PC-9 (cell line): ENCODE measurements at regions not wholly inside any gene's neighbourhood (a gene's known extent, or its start where the extent isn't known, plus 50 kb on each side); places are given as distances from the start of the nearest gene placed in this dataset.

ENCODE experiments used
- BruUV-seq: library from RNA; stranded (reverse); fragments of 400-500 nt; replicated peaks from 2 replicates; lab custom pipeline; 2021; lab: Mats Ljungman, UMichigan
- CTCF ChIA-PET: fragments of 300-600 bp; sonication (Branson Sonifier 250); formaldehyde crosslinking; loops from one replicate; lab custom pipeline; 2022; ENCODE audit warnings: antibody characterized with exemption; lab: Charles Lee
- POLR2A ChIA-PET: fragments of 300-600 bp; sonication (Branson Sonifier 250); formaldehyde crosslinking; loops from one replicate; lab custom pipeline; 2022; ENCODE audit warnings: antibody characterized with exemption; ENCODE audit not compliant: unreplicated experiment; lab: Charles Lee
- DNase-seq, 2 experiments: peaks; one replicate each; pipeline versions ENCODE4 v3.0.0 to v3.0.0-alpha.2; 2015 to 2022; ENCODE audit warnings: mixed read lengths in 1 of 2
- H2AFZ ChIP-seq: fragments of 200-600 bp; sonication (generic); 2 replicates; pipeline ENCODE4 v1.8.1; 2017; ENCODE audit warnings: antibody characterized with exemption
- H3F3A ChIP-seq: fragments of 200-600 bp; sonication (generic); 2 replicates; pipeline ENCODE4 v1.8.1; 2017; ENCODE audit warnings: antibody characterized with exemption, mild to moderate bottlenecking, low read depth; ENCODE audit not compliant: insufficient read depth
- H3K27ac ChIP-seq: fragments of 200-600 bp; sonication (generic); 2 replicates; pipeline ENCODE4 v1.6.1; 2016; ENCODE audit warnings: mixed run types
- H3K27me3 ChIP-seq: fragments of 200-600 bp; sonication (generic); 2 replicates; pipeline ENCODE4 v1.6.1; 2016; ENCODE audit warnings: low read depth, mixed run types; ENCODE audit not compliant: insufficient read depth
- H3K36me3 ChIP-seq: fragments of 200-600 bp; sonication (generic); 2 replicates; pipeline ENCODE4 v1.6.1; 2016; ENCODE audit warnings: low read depth, mixed run types
- H3K4me1 ChIP-seq: fragments of 200-600 bp; sonication (generic); replicated peaks from 2 replicates; pipeline ENCODE4 v1.6.1; 2016; ENCODE audit warnings: mixed run types; ENCODE audit not compliant: insufficient read depth
- H3K4me2 ChIP-seq: fragments of 200-600 bp; sonication (generic); 2 replicates; pipeline ENCODE4 v1.6.1; 2017; ENCODE audit warnings: mixed run types
- H3K4me3 ChIP-seq: fragments of 200-600 bp; sonication (generic); 2 replicates; pipeline ENCODE4 v1.6.1; 2016; ENCODE audit warnings: mixed run types
- H3K79me2 ChIP-seq: fragments of 200-600 bp; sonication (generic); 2 replicates; pipeline ENCODE4 v1.6.1; 2017; ENCODE audit warnings: low read depth, mixed run types
- H3K9me2 ChIP-seq: fragments of 200-600 bp; sonication (generic); 2 replicates; pipeline ENCODE4 v1.8.1; 2017; ENCODE audit warnings: mild to moderate bottlenecking; ENCODE audit not compliant: insufficient read depth
- H3K9me3 ChIP-seq: fragments of 200-600 bp; sonication (generic); 2 replicates; pipeline ENCODE4 v1.8.1; 2016; ENCODE audit warnings: low read depth; ENCODE audit not compliant: insufficient read depth
- H4K20me1 ChIP-seq: fragments of 200-600 bp; sonication (generic); 2 replicates; pipeline ENCODE4 v1.8.1; 2017; ENCODE audit not compliant: insufficient read depth
- EZH2 ChIP-seq: fragments of 200-600 bp; sonication (generic); IDR thresholded peaks from 2 replicates; pipeline ENCODE4 v1.8.0; 2017; ENCODE audit warnings: antibody characterized with exemption, low read depth
- intact Hi-C: fragments of 100-400 bp; cut with micrococcal nuclease; formaldehyde crosslinking; loops from one replicate; pipeline ENCODE4 v1.10.0; 2022; ENCODE audit not compliant: unreplicated experiment
- TF ChIP-seq, protein P1 (sequence below): fragments of 200-600 bp; sonication (generic); conservative IDR thresholded peaks from 2 replicates; pipeline ENCODE4 v1.6.1; 2017; ENCODE audit warnings: mixed run types, antibody characterized with exemption, mild to moderate bottlenecking, moderate library complexity

DNA sequence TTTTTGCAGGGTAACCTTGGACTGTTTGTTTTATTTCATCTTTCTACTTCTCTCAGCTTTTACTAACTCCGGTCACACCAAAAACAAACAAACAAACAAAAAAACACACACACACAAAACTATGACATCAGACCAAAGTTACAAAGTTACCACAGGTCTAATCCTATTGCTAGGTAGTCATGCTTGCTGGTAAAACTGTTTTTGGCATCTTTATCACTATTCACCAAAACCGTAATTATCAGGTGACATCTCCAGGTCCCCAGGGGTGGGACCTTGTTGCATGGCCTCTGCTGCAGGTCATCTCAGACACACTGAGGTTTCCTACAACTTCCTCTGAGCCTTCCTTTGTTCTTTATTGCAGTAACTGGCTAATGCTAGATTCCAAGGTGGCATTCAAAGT lies 162.3 kb downstream of the ABCA8 start:
- H3K9me2 ChIP-seq: no peaks in the 10 kb centered on the region
- H2AFZ ChIP-seq: no peak overlapping the region
- no peaks in the 10 kb centered on the region for H3K36me3 ChIP-seq
- H3F3A ChIP-seq: 0 out of 2 replicates have a peak, but pooled peaks cover 4% of the 10 kb centered on the region
- H4K20me1 ChIP-seq: no peaks in the 10 kb centered on the region
- ChIA-PET POLR2A (interaction anchor here (0.7 kb wide), 1 partner anchor 451 kb away, joined by 8 read pairs; no protein-coding TSS in a partner anchor), CTCF (no interaction called here)
- no peak overlapping the region for H3K27ac ChIP-seq
- no TSS peak for BruUV-seq
- no peak overlapping the region for H3K4me2 ChIP-seq
- no peak for DNase-seq
- H3K4me3 ChIP-seq: no peak overlapping the region
- peaks cover 27% of the 10 kb centered on the region for H3K4me1 ChIP-seq
- intact Hi-C loops: no loop called here
- no peak for TF ChIP-seq EZH2
- TF ChIP-seq, protein P1, sequence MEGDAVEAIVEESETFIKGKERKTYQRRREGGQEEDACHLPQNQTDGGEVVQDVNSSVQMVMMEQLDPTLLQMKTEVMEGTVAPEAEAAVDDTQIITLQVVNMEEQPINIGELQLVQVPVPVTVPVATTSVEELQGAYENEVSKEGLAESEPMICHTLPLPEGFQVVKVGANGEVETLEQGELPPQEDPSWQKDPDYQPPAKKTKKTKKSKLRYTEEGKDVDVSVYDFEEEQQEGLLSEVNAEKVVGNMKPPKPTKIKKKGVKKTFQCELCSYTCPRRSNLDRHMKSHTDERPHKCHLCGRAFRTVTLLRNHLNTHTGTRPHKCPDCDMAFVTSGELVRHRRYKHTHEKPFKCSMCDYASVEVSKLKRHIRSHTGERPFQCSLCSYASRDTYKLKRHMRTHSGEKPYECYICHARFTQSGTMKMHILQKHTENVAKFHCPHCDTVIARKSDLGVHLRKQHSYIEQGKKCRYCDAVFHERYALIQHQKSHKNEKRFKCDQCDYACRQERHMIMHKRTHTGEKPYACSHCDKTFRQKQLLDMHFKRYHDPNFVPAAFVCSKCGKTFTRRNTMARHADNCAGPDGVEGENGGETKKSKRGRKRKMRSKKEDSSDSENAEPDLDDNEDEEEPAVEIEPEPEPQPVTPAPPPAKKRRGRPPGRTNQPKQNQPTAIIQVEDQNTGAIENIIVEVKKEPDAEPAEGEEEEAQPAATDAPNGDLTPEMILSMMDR: no peak
- H3K79me2 ChIP-seq: no peaks in the 10 kb centered on the region
- H3K9me3 ChIP-seq: no peaks in the 10 kb centered on the region
- no peaks in the 10 kb centered on the region for H3K27me3 ChIP-seq

- no peak overlapping the region for H2AFZ ChIP-seq
- intact Hi-C loops: no loop called here
- H3F3A ChIP-seq: 0 out of 2 replicates have a peak, but pooled peaks cover 4% of the 10 kb centered on the region
- H3K9me3 ChIP-seq: no peaks in the 10 kb centered on the region
- H3K4me1 ChIP-seq: peaks cover 27% of the 10 kb centered on the region
- ChIA-PET CTCF (no interaction called here), POLR2A (interaction anchor here (0.7 kb wide), 1 partner anchor 452 kb away, joined by 8 read pairs; no protein-coding TSS in a partner anchor)
- H3K79me2 ChIP-seq: no peaks in the 10 kb centered on the region
- H3K36me3 ChIP-seq: no peaks in the 10 kb centered on the region
- TF ChIP-seq, protein P1: no peak
- no peak for TF ChIP-seq EZH2
- no peaks in the 10 kb centered on the region for H3K9me2 ChIP-seq
- H3K27ac ChIP-seq: no peak overlapping the region
- no TSS peak for BruUV-seq
- no peak overlapping the region for H3K4me3 ChIP-seq
- no peak overlapping the region for H3K4me2 ChIP-seq
- H4K20me1 ChIP-seq: no peaks in the 10 kb centered on the region
- no peak for DNase-seq
- H3K27me3 ChIP-seq: no peaks in the 10 kb centered on the region
These were observed 163.0 kb downstream of the ABCA8 start for GRCh38 chr17:68792042-68792685.

DNA sequence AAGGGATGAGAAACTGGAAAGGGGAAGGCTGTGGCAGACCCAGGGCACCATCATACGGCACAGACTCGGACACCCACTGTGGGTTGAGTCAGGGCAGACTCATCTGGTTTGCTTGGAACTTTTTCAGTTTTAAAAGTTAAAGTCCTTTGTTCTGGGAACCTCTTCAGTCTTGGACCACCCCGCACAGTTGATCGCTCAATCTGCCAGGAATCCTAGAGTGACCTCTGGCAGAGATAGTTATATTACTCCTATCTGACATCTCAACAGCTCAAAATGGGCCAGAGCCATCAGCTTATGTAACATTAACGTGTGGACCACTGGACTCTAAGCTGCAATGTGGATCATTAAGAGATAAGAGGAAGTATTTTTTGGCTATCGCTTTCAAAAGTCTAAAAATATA lies 164.3 kb downstream of the ABCA8 start:
- intact Hi-C loops: no loop called here
- Histone ChIP-seq H4K20me1 (no peaks in the 10 kb centered on the region), H3K4me1 (peaks cover 27% of the 10 kb centered on the region), H3K36me3 (no peaks in the 10 kb centered on the region), H3F3A (0 out of 2 replicates have a peak, but pooled peaks cover 4% of the 10 kb centered on the region), H3K9me3 (no peaks in the 10 kb centered on the region), H3K27me3 (no peaks in the 10 kb centered on the region), H3K4me3 (no peak overlapping the region), H3K27ac (no peak overlapping the region), H3K4me2 (no peak overlapping the region), H2AFZ (no peak overlapping the region), H3K9me2 (no peaks in the 10 kb centered on the region), H3K79me2 (no peaks in the 10 kb centered on the region)
- DNase-seq: no peak
- ChIA-PET POLR2A (no interaction called here), CTCF (no interaction called here)
- no TSS peak for BruUV-seq
- TF ChIP-seq EZH2: no peak
- TF ChIP-seq, protein P1: no peak
